Smooth muscle cell (in vitro differentiated cells): ENCODE measurements at regions not wholly inside any gene's neighbourhood (a gene's known extent, or its start where the extent isn't known, plus 50 kb on each side); places are given as distances from the start of the nearest gene placed in this dataset.

Experiments used
- DNase-seq: peaks from one replicate; lab custom pipeline; 2025; ENCODE audit not compliant: unreplicated experiment; lab: John Stamatoyannopoulos, UW
- H2AFZ ChIP-seq: fragments of 200-600 bp; sonication (generic); 2 replicates; pipeline ENCODE4 v1.6.0; 2016; ENCODE audit warnings: antibody characterized with exemption, low read depth, mild to moderate bottlenecking
- H3F3A ChIP-seq: fragments of 200-600 bp; sonication (generic); 2 replicates; pipeline ENCODE4 v1.6.0; 2017; ENCODE audit warnings: antibody characterized with exemption, low read depth
- H3K27ac ChIP-seq: fragments of 200-600 bp; sonication (generic); 2 replicates; pipeline ENCODE4 v1.5.1; 2016; ENCODE audit warnings: low read depth, mild to moderate bottlenecking
- H3K27me3 ChIP-seq: fragments of 200-600 bp; sonication (generic); 2 replicates; pipeline ENCODE4 v1.6.1; 2016; ENCODE audit warnings: low read depth, mild to moderate bottlenecking
- H3K36me3 ChIP-seq: fragments of 200-600 bp; sonication (generic); 2 replicates; pipeline ENCODE4 v1.5.1; 2016; ENCODE audit warnings: low read depth
- H3K4me1 ChIP-seq: fragments of 200-600 bp; sonication (generic); 2 replicates; pipeline ENCODE4 v1.5.1; 2016; ENCODE audit warnings: low read depth
- H3K4me2 ChIP-seq: fragments of 200-600 bp; sonication (generic); 2 replicates; pipeline ENCODE4 v1.6.0; 2016; ENCODE audit warnings: mild to moderate bottlenecking
- H3K4me3 ChIP-seq: fragments of 200-600 bp; sonication (generic); 2 replicates; pipeline ENCODE4 v1.5.1; 2016; ENCODE audit warnings: mild to moderate bottlenecking
- H3K79me2 ChIP-seq: fragments of 200-600 bp; sonication (generic); 2 replicates; pipeline ENCODE4 v1.6.0; 2016; ENCODE audit warnings: low read depth, mild to moderate bottlenecking
- H3K9ac ChIP-seq: fragments of 200-600 bp; sonication (generic); 2 replicates; pipeline ENCODE4 v1.6.0; 2016; ENCODE audit warnings: low read depth
- H3K9me3 ChIP-seq: fragments of 200-600 bp; sonication (generic); replicated peaks from 2 replicates; pipeline ENCODE4 v1.5.1; 2016; ENCODE audit warnings: low read depth
- H4K20me1 ChIP-seq: fragments of 200-600 bp; sonication (generic); 2 replicates; pipeline ENCODE4 v1.6.0; 2016; ENCODE audit warnings: low read depth
- CTCF ChIP-seq: fragments of 200-600 bp; sonication (generic); IDR thresholded peaks from 2 replicates; pipeline ENCODE4 v1.5.1; 2017; ENCODE audit warnings: borderline replicate concordance, mild to moderate bottlenecking, antibody characterized with exemption; ENCODE audit not compliant: insufficient read depth, poor library complexity, severe bottlenecking
- WGBS: methylation state at CpG from one replicate; pipeline ENCODE4 v1.1.7; 2016; ENCODE audit warnings: low lambda C conversion rate; 5-methylcytosine and 5-hydroxymethylcytosine counted together

GRCh38 chr9:108269371-108269770 lies 586.4 kb downstream of the ACTL7B start:
- H3F3A ChIP-seq: peaks cover 6% of the 10 kb centered on the region
- 96% methylated on average over 1 of the region's 1 CpG for WGBS
- no peaks in the 10 kb centered on the region for H3K9me3 ChIP-seq
- no peaks in the 10 kb centered on the region for H4K20me1 ChIP-seq
- DNase-seq: no peak
- no peaks in the 10 kb centered on the region for H3K79me2 ChIP-seq
- no peak overlapping the region for H2AFZ ChIP-seq
- H3K4me1 ChIP-seq: peaks cover 12% of the 10 kb centered on the region
- no peaks in the 10 kb centered on the region for H3K36me3 ChIP-seq
- no peak overlapping the region for H3K9ac ChIP-seq
- no peak overlapping the region for H3K4me3 ChIP-seq
- no peaks in the 10 kb centered on the region for H3K27me3 ChIP-seq
- H3K27ac ChIP-seq: peak overlapping the region; percentile 89
- no peak for TF ChIP-seq CTCF
- H3K4me2 ChIP-seq: no peak overlapping the region

GRCh38 chr9:108265065-108265464 lies 590.7 kb downstream of the ACTL7B start:
- Histone ChIP-seq H3K9me3 (no peaks in the 10 kb centered on the region), H4K20me1 (no peaks in the 10 kb centered on the region), H3K4me2 (no peak overlapping the region), H3F3A (no peaks in the 10 kb centered on the region), H3K9ac (no peak overlapping the region), H2AFZ (no peak overlapping the region), H3K27me3 (no peaks in the 10 kb centered on the region), H3K36me3 (no peaks in the 10 kb centered on the region), H3K4me1 (no peaks in the 10 kb centered on the region), H3K4me3 (no peak overlapping the region), H3K79me2 (no peaks in the 10 kb centered on the region), H3K27ac (no peak overlapping the region)
- DNase-seq: no peak
- no peak for TF ChIP-seq CTCF
- WGBS: 93% methylated on average over 1 of the region's 1 CpG

GRCh38 chr9:108264093-108264492 lies 591.7 kb downstream of the ACTL7B start:
- Histone ChIP-seq H3K36me3 (no peaks in the 10 kb centered on the region), H3K4me1 (no peaks in the 10 kb centered on the region), H3K9ac (no peak overlapping the region), H3K27ac (no peak overlapping the region), H2AFZ (no peak overlapping the region), H3K79me2 (no peaks in the 10 kb centered on the region), H3F3A (no peaks in the 10 kb centered on the region), H4K20me1 (no peaks in the 10 kb centered on the region), H3K4me3 (no peak overlapping the region), H3K27me3 (no peaks in the 10 kb centered on the region), H3K9me3 (no peaks in the 10 kb centered on the region), H3K4me2 (no peak overlapping the region)
- no peak for DNase-seq
- no peak for TF ChIP-seq CTCF
- WGBS: 93% methylated on average over 4 of the region's 4 CpGs

- no peak for TF ChIP-seq CTCF
- Histone ChIP-seq H3K36me3 (no peaks in the 10 kb centered on the region), H3K9me3 (no peaks in the 10 kb centered on the region), H3K9ac (no peak overlapping the region), H3K4me2 (no peak overlapping the region), H3K79me2 (no peaks in the 10 kb centered on the region), H3F3A (no peaks in the 10 kb centered on the region), H3K4me3 (no peak overlapping the region), H3K4me1 (no peaks in the 10 kb centered on the region), H3K27me3 (no peaks in the 10 kb centered on the region), H4K20me1 (no peaks in the 10 kb centered on the region), H3K27ac (no peak overlapping the region), H2AFZ (no peak overlapping the region)
- WGBS: 98% methylated on average over 9 of the region's 9 CpGs
- DNase-seq: no peak
These were observed 593.0 kb downstream of the ACTL7B start for GRCh38 chr9:108262836-108263235.
